ENCODE measurements at regions not wholly inside any gene's neighbourhood (a gene's known extent, or its start where the extent isn't known, plus 50 kb on each side); places are given as distances from the start of the nearest gene placed in this dataset.

- no peak overlapping the region for H2AFZ ChIP-seq (ENCODE audit: low read length, unreplicated experiment)
- H3K4me1 ChIP-seq (ENCODE audit: control insufficient read depth, insufficient read depth, low read length, unreplicated experiment), result no peaks in the 10 kb centered on the region
- no peak overlapping the region for H3K27ac ChIP-seq (ENCODE audit: low read depth, low read length)
These were observed 487.4 kb downstream of the PDCD6IP start for GRCh38 chr3:34285827-34286188.

GRCh38 chr3:34292605-34293300 lies 494.3 kb downstream of the PDCD6IP start:
- no peak overlapping the region for H2AFZ ChIP-seq (ENCODE audit: low read length, unreplicated experiment)
- H3K4me3 ChIP-seq (ENCODE audit: low read depth, low read length), result no peak overlapping the region
- H3K27ac ChIP-seq (ENCODE audit: low read depth, low read length), result no peak overlapping the region
- peaks cover 18% of the 10 kb centered on the region for H3K27me3 ChIP-seq (ENCODE audit: insufficient read depth, low read length)
- no peaks in the 10 kb centered on the region for H3K4me1 ChIP-seq (ENCODE audit: control insufficient read depth, insufficient read depth, low read length, unreplicated experiment)
- no peaks in the 10 kb centered on the region for H3K36me3 ChIP-seq (ENCODE audit: insufficient read depth, low read length)
- no peaks in the 10 kb centered on the region for H3K79me2 ChIP-seq (ENCODE audit: control insufficient read depth, insufficient read depth, low read length, unreplicated experiment)

More at GRCh38 chr3:34285827-34286188, 487.4 kb downstream of the PDCD6IP start:
- Histone ChIP-seq H3K4me3 (ENCODE audit: low read depth, low read length) (no peak overlapping the region), H3K36me3 (ENCODE audit: insufficient read depth, low read length) (no peaks in the 10 kb centered on the region), H3K79me2 (ENCODE audit: control insufficient read depth, insufficient read depth, low read length, unreplicated experiment) (no peaks in the 10 kb centered on the region), H3K27me3 (ENCODE audit: insufficient read depth, low read length) (no peaks in the 10 kb centered on the region)

DNA sequence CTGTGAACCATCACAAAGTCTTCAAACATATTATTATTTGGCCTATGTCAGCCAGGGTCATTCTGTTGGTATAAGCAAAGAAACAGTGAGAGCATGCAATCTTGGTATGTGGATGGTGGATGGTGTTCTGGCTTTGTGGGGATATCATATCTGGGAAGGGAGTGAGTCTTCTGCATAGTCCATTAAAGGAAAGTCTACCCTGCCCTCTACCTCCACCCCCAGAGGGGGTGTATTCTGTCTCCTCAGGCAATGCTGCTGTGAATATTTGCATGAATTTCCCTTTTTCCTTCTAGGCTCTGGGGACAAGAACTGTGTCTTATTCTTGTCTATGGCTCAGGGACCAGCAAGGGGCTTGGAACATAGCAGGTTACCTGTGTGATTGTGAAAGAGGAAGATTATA lies 495.8 kb downstream of the PDCD6IP start:
- no peaks in the 10 kb centered on the region for H3K4me1 ChIP-seq (ENCODE audit: control insufficient read depth, insufficient read depth, low read length, unreplicated experiment)
- no peak overlapping the region for H2AFZ ChIP-seq (ENCODE audit: low read length, unreplicated experiment)
- H3K27me3 ChIP-seq (ENCODE audit: insufficient read depth, low read length), result peaks cover 18% of the 10 kb centered on the region
- H3K4me3 ChIP-seq (ENCODE audit: low read depth, low read length), result no peak overlapping the region
- H3K36me3 ChIP-seq (ENCODE audit: insufficient read depth, low read length), result no peaks in the 10 kb centered on the region
- no peaks in the 10 kb centered on the region for H3K79me2 ChIP-seq (ENCODE audit: control insufficient read depth, insufficient read depth, low read length, unreplicated experiment)
- H3K27ac ChIP-seq (ENCODE audit: low read depth, low read length), result no peak overlapping the region

DNA sequence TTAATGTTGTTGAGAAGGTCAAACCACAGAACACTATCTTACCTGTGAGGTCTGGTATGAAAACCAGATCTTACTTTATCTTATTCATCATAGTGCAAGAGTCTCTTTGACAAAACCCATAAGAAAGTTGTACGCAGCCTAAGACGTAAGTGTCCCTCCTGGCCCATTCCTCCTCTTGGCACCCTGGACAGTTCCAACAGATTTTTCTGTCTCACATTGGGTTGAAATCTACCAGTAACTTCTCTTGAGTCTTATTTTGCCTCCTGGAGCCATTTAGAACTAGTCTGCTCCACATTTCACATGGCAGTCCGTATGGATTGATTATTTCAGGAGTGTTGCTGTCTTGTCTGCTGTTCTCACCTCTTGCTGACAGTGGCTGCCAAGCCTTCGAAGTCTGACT lies 498.4 kb downstream of the PDCD6IP start:
- Histone ChIP-seq H3K79me2 (ENCODE audit: control insufficient read depth, insufficient read depth, low read length, unreplicated experiment) (no peaks in the 10 kb centered on the region), H3K27me3 (ENCODE audit: insufficient read depth, low read length) (peaks cover 15% of the 10 kb centered on the region; the same call in 1 of the 2 replicates), H3K4me1 (ENCODE audit: control insufficient read depth, insufficient read depth, low read length, unreplicated experiment) (no peaks in the 10 kb centered on the region), H3K36me3 (ENCODE audit: insufficient read depth, low read length) (no peaks in the 10 kb centered on the region), H3K27ac (ENCODE audit: low read depth, low read length) (no peak overlapping the region), H3K4me3 (ENCODE audit: low read depth, low read length) (no peak overlapping the region), H2AFZ (ENCODE audit: low read length, unreplicated experiment) (no peak overlapping the region)

GRCh38 chr3:34298653-34299052 lies 500.2 kb downstream of the PDCD6IP start:
- H2AFZ ChIP-seq (ENCODE audit: low read length, unreplicated experiment), result no peak overlapping the region
- no peaks in the 10 kb centered on the region for H3K36me3 ChIP-seq (ENCODE audit: insufficient read depth, low read length)
- no peak overlapping the region for H3K4me3 ChIP-seq (ENCODE audit: low read depth, low read length)
- peaks cover 5% of the 10 kb centered on the region; the same call in 1 of the 2 replicates for H3K27me3 ChIP-seq (ENCODE audit: insufficient read depth, low read length)
- H3K27ac ChIP-seq (ENCODE audit: low read depth, low read length), result no peak overlapping the region
- no peaks in the 10 kb centered on the region for H3K4me1 ChIP-seq (ENCODE audit: control insufficient read depth, insufficient read depth, low read length, unreplicated experiment)
- H3K79me2 ChIP-seq (ENCODE audit: control insufficient read depth, insufficient read depth, low read length, unreplicated experiment), result no peaks in the 10 kb centered on the region

DNA sequence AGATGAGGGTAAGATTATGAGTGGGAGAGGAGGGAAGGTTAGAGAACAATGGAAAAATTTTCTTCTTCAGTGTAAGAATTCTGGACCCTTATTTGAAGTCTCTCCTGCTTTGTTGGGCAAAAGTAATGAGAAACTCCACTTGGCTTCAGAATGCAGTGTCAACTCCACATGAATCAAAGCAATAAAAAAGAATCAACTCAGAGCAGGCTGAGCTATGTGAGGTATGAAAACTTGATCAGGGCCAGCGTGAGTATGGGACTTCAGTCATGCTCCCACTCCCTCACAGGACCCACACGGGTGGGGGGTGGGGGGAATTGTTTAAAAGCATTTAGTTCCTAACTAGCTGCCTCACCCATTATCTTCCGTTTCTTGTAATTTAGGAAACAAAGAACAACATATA lies 502.2 kb downstream of the PDCD6IP start:
- Histone ChIP-seq H3K36me3 (ENCODE audit: insufficient read depth, low read length) (no peaks in the 10 kb centered on the region), H3K27me3 (ENCODE audit: insufficient read depth, low read length) (peaks cover 5% of the 10 kb centered on the region; the same call in 1 of the 2 replicates), H3K4me3 (ENCODE audit: low read depth, low read length) (no peak overlapping the region), H2AFZ (ENCODE audit: low read length, unreplicated experiment) (no peak overlapping the region), H3K79me2 (ENCODE audit: control insufficient read depth, insufficient read depth, low read length, unreplicated experiment) (no peaks in the 10 kb centered on the region), H3K27ac (ENCODE audit: low read depth, low read length) (no peak overlapping the region), H3K4me1 (ENCODE audit: control insufficient read depth, insufficient read depth, low read length, unreplicated experiment) (no peaks in the 10 kb centered on the region)

GRCh38 chr3:34301313-34301712 lies 502.9 kb downstream of the PDCD6IP start:
- Histone ChIP-seq H3K27ac (ENCODE audit: low read depth, low read length) (no peak overlapping the region), H3K4me1 (ENCODE audit: control insufficient read depth, insufficient read depth, low read length, unreplicated experiment) (no peaks in the 10 kb centered on the region), H3K27me3 (ENCODE audit: insufficient read depth, low read length) (peaks cover 5% of the 10 kb centered on the region; the same call in 1 of the 2 replicates), H3K4me3 (ENCODE audit: low read depth, low read length) (no peak overlapping the region), H2AFZ (ENCODE audit: low read length, unreplicated experiment) (no peak overlapping the region), H3K36me3 (ENCODE audit: insufficient read depth, low read length) (no peaks in the 10 kb centered on the region), H3K79me2 (ENCODE audit: control insufficient read depth, insufficient read depth, low read length, unreplicated experiment) (no peaks in the 10 kb centered on the region)

GRCh38 chr3:34305266-34305665 lies 506.8 kb downstream of the PDCD6IP start:
- no peak overlapping the region for H3K4me3 ChIP-seq (ENCODE audit: low read depth, low read length)
- H3K36me3 ChIP-seq (ENCODE audit: insufficient read depth, low read length), result no peaks in the 10 kb centered on the region
- H2AFZ ChIP-seq (ENCODE audit: low read length, unreplicated experiment), result no peak overlapping the region
- H3K4me1 ChIP-seq (ENCODE audit: control insufficient read depth, insufficient read depth, low read length, unreplicated experiment), result no peaks in the 10 kb centered on the region
- H3K27ac ChIP-seq (ENCODE audit: low read depth, low read length), result no peak overlapping the region
- H3K79me2 ChIP-seq (ENCODE audit: control insufficient read depth, insufficient read depth, low read length, unreplicated experiment), result no peaks in the 10 kb centered on the region
- H3K27me3 ChIP-seq (ENCODE audit: insufficient read depth, low read length), result no peaks in the 10 kb centered on the region; the same call in 1 of the 2 replicates

DNA sequence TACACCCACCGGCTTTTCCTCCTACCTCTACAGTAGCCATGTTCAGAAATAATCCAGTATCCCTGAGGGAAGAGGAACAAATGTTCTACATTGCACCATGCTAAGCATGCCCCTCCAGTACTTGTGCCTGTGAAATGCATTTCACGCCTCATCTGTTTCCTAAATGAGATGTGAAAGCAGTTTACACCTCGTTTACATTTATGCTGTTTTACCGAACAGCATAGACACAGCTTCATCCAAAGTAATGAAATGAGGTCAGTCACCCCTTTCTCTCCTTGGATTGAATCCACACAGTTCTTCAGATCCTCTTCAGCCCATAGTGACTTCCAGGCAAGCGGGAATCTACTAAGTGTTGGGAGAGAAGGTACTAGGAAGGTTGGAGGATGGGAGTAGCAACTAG lies 514.3 kb downstream of the PDCD6IP start:
- H3K36me3 ChIP-seq (ENCODE audit: insufficient read depth, low read length), result no peaks in the 10 kb centered on the region
- H2AFZ ChIP-seq (ENCODE audit: low read length, unreplicated experiment), result no peak overlapping the region
- H3K4me3 ChIP-seq (ENCODE audit: low read depth, low read length), result no peak overlapping the region
- no peaks in the 10 kb centered on the region for H3K4me1 ChIP-seq (ENCODE audit: control insufficient read depth, insufficient read depth, low read length, unreplicated experiment)
- H3K79me2 ChIP-seq (ENCODE audit: control insufficient read depth, insufficient read depth, low read length, unreplicated experiment), result no peaks in the 10 kb centered on the region
- no peaks in the 10 kb centered on the region; the same call in 1 of the 2 replicates for H3K27me3 ChIP-seq (ENCODE audit: insufficient read depth, low read length)
- H3K27ac ChIP-seq (ENCODE audit: low read depth, low read length), result no peak overlapping the region

DNA sequence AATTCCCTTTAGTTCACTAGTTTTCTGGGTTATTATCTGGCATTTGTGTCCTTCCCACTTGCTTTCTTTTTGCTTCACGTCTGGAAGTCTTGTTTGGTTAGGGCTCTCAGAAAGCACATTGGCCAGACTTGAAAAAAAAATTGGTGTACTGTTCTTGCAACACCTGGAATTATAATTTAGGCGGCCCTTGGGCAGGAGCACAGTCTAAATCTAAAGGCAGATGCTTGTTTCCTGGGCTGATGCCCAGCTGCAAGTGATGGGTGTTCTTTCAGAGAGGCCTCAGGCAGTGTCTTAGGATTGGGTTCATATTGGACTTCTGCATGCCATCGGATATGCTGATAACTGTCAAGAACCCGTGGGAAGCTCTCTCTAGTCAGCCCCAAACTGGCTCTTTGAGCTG lies 521.5 kb downstream of the PDCD6IP start:
- Histone ChIP-seq H2AFZ (ENCODE audit: low read length, unreplicated experiment) (no peak overlapping the region), H3K27me3 (ENCODE audit: insufficient read depth, low read length) (no peaks in the 10 kb centered on the region), H3K4me3 (ENCODE audit: low read depth, low read length) (no peak overlapping the region), H3K79me2 (ENCODE audit: control insufficient read depth, insufficient read depth, low read length, unreplicated experiment) (no peaks in the 10 kb centered on the region), H3K4me1 (ENCODE audit: control insufficient read depth, insufficient read depth, low read length, unreplicated experiment) (no peaks in the 10 kb centered on the region), H3K27ac (ENCODE audit: low read depth, low read length) (no peak overlapping the region), H3K36me3 (ENCODE audit: insufficient read depth, low read length) (no peaks in the 10 kb centered on the region)

- no peaks in the 10 kb centered on the region for H3K79me2 ChIP-seq (ENCODE audit: control insufficient read depth, insufficient read depth, low read length, unreplicated experiment)
- H3K4me1 ChIP-seq (ENCODE audit: control insufficient read depth, insufficient read depth, low read length, unreplicated experiment), result no peaks in the 10 kb centered on the region
- no peaks in the 10 kb centered on the region for H3K27me3 ChIP-seq (ENCODE audit: insufficient read depth, low read length)
- H3K36me3 ChIP-seq (ENCODE audit: insufficient read depth, low read length), result no peaks in the 10 kb centered on the region
- no peak overlapping the region for H2AFZ ChIP-seq (ENCODE audit: low read length, unreplicated experiment)
- no peak overlapping the region for H3K27ac ChIP-seq (ENCODE audit: low read depth, low read length)
- no peak overlapping the region for H3K4me3 ChIP-seq (ENCODE audit: low read depth, low read length)
These were observed 525.1 kb downstream of the PDCD6IP start for GRCh38 chr3:34323517-34323916.
